ENCODE measurements at regions not wholly inside any gene's neighbourhood (a gene's known extent, or its start where the extent isn't known, plus 50 kb on each side); places are given as distances from the start of the nearest gene placed in this dataset.
"Not testable (repeated sequence)": the region's sequence is repeated elsewhere in the genome, so short reads cannot be mapped to it uniquely, and the experiment has no call there.

GRCh38 chr2:58794103-58794502, 553.0 kb upstream of the FANCL start:
- DNase-seq: no peak

GRCh38 chr2:58788402-58788801, 547.3 kb upstream of the FANCL start:
- DNase-seq: no peak

DNA sequence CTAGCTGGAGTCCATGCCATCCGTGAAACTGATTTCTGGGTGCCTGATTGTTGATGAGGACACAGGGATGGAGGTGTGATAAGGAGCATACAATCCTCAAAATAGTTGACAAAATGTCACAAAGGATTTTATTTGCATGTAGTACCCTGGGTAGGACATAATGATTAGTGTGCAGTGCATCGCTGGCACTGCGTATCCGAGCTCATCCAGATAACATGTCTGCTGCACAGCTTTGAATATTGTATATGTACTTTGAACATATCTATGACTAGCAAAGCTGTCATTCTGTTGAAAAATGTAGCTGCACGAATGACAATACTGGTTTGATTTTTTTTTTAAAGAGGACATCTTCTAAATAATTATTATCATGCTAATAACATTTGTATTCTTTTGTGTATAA, 529.7 kb upstream of the FANCL start:
- no peak for DNase-seq

DNA sequence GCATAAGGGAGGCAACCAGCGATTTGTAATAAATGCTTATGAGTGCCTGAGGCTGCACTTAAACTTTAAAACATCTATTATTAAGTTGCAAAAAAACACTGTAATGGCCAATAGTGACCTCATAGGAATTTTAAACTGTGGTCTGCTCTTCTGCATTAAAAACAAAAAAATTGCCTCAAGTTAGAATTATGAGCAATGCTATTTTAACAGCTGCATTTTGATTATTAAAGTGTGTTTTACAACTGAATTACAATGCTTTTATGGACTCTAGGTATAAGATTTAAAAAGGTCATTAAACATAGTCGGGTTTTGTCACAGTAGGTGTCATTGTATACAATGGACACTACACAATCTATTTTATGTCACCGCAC, 528.7 kb upstream of the FANCL start:
- no peak for DNase-seq

DNA sequence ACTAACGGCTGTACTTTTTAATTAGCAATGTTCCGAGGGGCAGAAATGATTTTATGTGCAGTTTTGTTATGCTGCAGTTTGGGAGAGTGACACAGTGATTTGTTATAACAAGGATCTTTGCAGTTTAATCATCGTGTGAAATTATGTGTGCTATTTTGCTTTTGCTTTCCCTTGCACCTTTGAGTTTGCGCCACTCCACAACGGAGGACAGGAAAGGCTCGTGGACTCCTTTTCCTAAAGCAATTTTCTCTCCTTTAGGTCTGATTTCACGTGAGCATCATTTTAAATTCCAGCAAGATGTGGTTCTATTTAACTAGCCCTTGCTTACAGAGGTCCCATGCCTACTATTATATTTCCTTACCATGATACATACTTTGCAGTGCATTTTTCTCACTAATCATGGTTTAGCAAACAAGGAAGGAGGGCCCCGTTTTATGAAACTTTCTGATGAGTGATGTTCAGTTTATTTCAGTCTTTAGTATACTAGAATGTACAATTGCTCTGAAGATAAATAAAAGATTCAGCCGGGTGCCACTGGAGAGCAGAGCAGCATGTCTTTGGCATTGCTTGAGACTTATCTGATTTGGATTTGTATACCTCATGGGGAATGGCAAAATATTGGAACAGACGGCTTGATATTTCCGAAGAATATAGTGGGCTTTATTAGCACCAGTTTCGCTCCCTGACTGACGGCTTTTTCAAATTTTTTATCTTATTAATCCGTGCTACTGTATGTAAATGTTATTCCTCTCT, 528.2 kb upstream of the FANCL start:
- DNase-seq: no peak

DNA sequence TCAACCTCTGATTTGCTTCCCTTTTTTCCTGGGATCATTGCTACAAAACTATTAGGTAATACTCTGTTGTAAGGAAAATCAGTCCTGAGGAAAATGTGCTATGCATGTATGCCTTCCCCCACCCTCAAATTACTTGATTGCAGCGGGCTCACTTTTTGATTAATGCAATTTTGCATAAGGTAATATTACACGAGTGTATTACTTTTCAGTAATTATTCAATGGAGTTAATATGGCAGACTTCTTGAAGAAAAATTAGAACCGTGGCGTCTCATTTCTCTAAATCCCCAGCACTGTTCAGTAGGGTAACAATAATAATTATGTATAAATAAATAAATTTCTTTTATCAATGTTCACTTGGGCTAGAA, 527.6 kb upstream of the FANCL start:
- DNase-seq: no peak

DNA sequence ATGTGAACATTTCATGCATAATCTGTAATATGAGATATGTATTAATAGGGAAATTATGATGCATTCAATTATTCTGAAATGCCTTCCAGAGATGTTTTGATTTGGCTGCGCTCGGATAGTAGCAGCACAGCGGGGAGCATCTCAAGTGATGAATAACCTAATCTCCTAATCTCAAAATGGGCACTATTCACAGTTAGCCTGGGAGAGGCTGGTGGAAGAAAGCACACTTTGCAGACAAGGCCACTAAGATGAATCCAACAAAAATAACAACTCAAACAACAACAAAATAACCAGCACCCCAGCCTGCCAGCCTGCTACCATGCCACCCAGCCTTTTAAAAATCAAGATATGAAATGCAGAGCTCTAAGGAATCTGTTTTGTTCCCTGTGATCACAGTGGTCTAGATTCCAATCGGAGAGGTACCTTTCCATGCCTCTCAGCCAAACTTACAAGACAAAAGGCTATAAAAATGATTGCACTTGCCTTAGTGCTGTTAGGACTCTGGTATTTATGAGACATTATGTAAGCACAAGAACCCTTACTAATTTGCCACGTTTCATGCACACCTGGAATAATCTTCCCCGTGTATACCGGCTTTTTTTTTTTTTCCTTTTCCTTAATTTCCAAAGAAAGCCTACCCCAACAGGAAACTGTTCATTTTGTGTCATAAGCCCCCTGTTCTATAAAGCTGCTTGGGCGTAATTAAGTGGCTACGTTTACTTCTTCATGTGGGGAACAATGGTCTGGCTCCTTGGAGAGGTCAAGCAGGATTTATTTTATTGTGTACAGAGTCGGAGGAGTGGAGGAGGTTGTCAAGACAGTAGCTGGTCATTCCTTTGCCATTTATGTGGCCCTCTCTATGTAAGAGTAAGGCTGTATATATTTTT, 526.9 kb upstream of the FANCL start:
- DNase-seq: no peak

- DNase-seq: no peak
These were observed 523.4 kb upstream of the FANCL start for GRCh38 chr2:58764338-58765104.

DNA sequence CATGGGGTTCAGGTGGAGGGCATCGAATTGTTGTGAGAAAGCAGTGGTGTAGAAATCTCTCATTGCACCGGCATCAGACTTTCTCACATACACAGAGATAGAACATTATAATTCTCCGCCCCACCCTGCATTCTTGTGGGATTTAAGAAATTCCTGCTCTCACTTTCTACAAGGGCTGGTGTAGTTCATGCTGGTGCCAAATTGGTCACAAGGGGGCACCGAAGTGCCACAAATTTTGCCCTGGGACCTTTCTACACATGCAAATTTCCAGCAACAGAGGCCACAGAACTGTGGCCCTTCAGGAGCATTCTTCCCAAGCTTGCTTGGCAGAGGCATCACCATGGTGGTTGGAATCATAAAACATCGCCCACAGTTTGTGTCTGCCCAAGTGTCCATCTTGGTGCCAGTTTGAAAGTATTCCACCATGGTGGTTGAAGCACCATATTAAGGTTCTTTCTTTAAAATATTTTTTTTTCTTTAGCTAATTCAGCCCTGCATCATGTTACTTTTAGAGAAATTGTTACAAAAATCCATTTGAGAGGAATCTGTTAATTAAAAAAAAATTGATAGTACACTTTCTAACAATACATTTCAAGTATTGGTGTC, 521.2 kb upstream of the FANCL start:
- peak; percentile 5 for DNase-seq

- DNase-seq: no peak
These were observed 516.8 kb upstream of the FANCL start for GRCh38 chr2:58757971-58758370.

GRCh38 chr2:58756336-58756735, 515.2 kb upstream of the FANCL start:
- no peak for DNase-seq

DNA sequence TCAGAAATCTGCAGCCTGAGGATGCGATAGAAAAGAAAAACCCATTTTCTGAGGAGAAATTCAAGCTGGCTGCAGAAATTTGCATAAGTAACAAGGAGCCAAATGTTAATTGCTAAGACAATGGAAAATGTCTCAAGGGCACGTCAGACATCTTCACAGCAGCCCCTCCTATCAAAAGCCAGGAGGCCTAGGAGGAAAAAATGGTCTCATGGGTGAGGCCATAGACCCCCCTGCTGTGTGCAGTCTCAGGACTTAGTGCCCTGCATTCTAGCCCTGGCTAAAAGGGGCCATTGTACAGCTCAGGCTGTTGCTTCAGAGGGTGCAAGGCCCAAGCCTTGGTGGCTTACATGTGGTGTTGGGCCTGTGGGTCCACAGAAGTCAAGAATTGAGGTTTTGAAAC, 511.4 kb upstream of the FANCL start:
- not testable (repeated sequence) for DNase-seq

DNA sequence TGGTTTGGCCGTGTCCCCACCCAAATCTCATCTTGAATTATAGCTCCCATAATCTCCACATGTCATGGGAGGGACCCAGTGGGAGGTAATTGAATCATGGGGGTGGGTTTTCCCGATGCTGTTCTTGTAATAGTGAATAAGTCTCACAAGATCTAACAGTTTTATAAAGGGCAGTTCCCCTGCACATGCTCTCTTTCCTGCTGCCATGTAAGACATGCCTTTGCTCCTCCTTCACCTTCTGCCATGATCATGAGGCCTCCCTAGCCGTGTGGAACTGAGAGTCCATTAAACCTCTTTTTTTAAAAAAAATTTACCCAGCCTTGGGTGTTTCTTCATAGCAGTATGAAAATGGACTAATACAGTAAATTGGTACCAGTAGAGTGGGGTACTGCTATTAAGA, 510.6 kb upstream of the FANCL start:
- not testable (repeated sequence) for DNase-seq

GRCh38 chr2:58749041-58749440, 507.9 kb upstream of the FANCL start:
- no peak for DNase-seq

- DNase-seq: not testable (repeated sequence)
These were observed 504.2 kb upstream of the FANCL start for GRCh38 chr2:58745334-58745733.

DNA sequence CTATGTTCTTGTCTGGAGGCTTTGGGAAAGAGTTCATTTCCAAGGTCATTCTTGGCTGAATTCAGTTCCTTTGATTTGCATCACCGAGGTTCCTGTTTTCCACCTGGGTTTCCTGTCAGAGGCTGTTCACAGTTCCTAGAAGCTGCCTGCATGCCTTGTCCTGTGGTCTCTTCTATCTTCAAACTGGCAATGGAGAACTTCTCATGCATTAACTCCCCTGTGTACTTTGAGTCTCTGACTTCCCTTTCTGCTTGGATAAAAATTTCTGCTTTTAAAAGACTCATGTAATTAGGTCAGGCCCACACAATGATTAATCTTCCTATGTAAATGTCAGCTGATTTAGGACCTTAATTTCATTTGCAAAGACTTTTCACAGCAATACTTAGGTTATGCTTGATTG, 499.3 kb upstream of the FANCL start:
- no peak for DNase-seq

- DNase-seq: no peak
These were observed 497.9 kb upstream of the FANCL start for GRCh38 chr2:58739033-58739432.

GRCh38 chr2:58734365-58734764, 493.2 kb upstream of the FANCL start:
- DNase-seq: no peak

DNA sequence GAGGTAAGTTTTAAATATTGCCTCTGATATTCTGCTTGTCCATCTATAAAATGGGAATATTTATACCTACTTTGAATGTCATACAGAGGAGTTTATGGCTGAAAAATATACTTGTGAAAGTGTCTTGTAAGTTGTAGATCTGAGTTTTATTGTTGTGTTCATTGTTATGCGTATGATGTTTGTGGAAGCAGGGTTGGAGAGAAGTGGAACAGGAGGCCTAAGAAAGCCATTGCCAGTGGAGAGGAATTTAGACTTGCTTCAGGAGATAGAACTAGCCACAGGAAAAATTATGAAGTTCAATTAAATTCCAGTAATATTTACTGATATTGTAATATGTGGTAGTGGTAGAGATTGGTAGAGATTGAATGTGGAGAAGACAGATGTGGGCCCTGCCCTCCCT, 491.9 kb upstream of the FANCL start:
- DNase-seq: no peak

DNA sequence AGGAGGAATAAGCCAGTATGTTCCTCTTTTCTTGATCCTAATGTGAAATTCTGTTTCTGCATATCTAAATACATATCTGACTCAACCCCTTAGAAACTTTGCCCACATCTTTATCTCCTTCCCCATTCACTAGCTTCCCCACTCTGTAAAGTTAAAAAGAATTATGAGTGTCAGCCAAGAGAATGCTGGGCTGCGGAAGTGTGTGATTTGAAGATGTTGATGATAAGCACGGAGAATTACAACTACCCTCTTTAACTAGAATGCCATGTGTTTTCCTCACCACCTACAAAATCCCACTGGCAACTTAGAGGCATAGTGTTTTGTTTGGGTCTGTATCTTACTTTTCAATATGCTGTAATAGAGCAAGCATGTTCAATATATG, 490.4 kb upstream of the FANCL start:
- DNase-seq: no peak

DNA sequence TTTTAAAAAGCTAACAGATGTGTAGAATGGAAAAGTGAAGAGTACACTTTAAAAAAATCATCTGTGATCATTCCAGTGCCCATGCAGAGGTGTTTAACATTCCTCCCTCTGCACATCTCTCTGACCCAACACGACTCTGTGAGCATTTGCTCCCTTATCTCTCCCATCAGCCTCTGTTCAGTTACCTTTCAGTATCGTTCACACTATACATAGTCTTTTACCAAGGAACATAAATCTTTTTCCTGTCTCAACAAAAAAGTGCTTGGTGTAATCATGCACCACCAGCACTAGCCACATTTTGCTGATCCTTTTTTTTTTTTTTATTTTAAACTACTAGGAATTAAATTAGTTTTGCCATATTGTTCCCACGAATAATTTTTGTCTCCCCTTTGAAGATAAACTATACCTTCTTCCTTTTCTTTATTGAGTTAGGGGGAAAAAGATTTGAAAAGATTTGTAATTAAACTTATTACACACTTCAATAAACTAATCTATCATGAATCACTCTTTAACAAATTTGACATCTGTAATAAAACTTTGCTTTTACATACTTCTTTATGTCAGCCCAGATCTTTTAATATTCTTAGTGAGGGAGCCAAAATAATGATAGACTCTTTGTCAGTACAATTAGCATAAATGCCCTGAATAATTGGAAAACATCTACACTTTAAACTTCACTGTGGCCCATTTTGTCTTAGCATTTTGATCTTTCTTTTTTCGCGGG, 489.8 kb upstream of the FANCL start:
- no peak for DNase-seq

DNA sequence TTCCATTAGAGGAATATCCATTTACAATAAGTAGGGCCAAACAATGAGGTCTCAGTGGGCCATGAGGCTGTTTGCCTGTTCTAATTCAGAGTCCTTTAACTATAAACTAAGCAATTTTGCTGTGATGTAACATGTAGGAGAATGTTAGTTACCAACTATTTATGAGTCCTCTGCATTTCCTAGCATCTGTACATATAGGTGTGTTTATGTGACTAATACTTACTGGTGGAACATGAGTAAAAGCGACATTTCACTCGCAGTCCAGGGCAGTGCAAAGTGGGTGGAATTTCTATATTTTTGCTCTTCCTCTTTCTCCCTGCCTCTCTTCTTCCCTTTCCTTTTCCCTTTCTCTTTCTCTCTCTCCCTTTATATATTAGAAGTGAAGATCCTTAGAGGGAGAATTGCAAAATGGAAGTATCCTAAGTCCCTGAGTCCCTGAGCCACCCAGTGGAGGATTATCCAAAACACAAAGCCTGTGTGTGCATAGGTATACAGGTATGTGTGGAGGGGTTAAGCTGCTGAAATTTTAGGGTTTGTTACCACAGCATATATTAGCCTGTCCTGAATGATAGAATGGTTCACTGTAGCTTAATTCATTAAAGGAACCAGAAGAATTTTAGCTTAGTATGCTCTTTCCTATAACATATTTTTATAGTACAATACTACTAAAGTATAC, 487.0 kb upstream of the FANCL start:
- no peak for DNase-seq
